ENCODE measurements at regions not wholly inside any gene's neighbourhood (a gene's known extent, or its start where the extent isn't known, plus 50 kb on each side); places are given as distances from the start of the nearest gene placed in this dataset.

- DNase-seq: no peak
These were observed 53.3 kb upstream of the TOP3B start for GRCh38 chr22:22035771-22036314.

GRCh38 chr22:22035203-22035602 is 52.6 kb upstream of the TOP3B start:
- DNase-seq: no peak

- no peak for DNase-seq
These were observed 52.0 kb upstream of the TOP3B start for GRCh38 chr22:22034469-22035132.

- DNase-seq: no peak
These were observed 51.3 kb upstream of the TOP3B start for GRCh38 chr22:22033803-22034468.

- no peak for DNase-seq
These were observed 50.6 kb upstream of the TOP3B start for GRCh38 chr22:22032906-22033802.

- no peak for DNase-seq
These were observed 49.7 kb upstream of the TOP3B start for GRCh38 chr22:22032099-22032905.

Measured in NCI-H1092 treated with DMSO at 0.1 percent for 48 hours (cell line).